ENCODE measurements at regions not wholly inside any gene's neighbourhood (a gene's known extent, or its start where the extent isn't known, plus 50 kb on each side); places are given as distances from the start of the nearest gene placed in this dataset.

GRCh38 chr2:236674238-236674637 is 104.6 kb downstream of the ACKR3 start:
- DNase-seq, result no peak

DNA sequence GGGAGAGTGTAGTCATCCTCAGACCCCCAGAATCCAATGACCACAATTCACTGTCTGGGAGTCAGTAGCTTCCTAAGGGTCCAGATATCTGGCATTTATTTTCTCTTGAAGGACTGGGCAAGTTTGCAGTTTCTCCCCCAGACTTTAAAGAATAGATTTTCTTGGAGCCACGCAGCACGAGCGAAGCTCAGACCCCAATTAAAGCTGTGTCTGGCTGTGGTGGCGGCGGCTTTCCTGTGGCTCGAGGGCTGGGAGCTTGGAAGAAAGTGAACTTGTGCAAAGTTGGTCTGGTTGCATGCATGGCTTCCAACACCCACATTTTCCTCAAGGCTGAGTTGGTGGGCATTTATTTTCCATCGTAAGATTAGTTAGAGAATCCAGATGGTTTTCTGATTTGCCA is 105.0 kb downstream of the ACKR3 start:
- no peak for DNase-seq

GRCh38 chr2:236675051-236675450 is 105.4 kb downstream of the ACKR3 start:
- DNase-seq, result no peak

DNA sequence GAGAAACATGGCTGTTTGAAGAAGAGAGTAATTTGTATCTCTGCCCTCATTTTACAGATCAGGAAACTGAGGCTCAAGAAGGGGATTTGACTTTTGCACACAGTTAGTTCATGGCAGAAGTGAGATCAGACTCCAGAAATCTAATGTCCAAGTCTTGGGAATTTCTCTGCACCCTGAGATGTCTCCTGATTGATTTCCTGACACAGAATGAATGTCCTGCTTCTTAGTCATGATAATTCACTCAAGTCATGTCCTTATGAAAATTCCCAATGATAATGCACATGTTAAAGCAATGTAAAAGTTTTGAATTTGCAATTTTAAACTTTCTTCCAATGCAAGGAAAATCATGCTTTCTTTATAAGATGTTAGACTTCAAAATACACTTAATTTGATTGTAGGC is 105.9 kb downstream of the ACKR3 start:
- no peak for DNase-seq

GRCh38 chr2:236676136-236676873 is 106.7 kb downstream of the ACKR3 start:
- DNase-seq, result no peak

GRCh38 chr2:236677368-236677767 is 107.7 kb downstream of the ACKR3 start:
- no peak for DNase-seq

DNA sequence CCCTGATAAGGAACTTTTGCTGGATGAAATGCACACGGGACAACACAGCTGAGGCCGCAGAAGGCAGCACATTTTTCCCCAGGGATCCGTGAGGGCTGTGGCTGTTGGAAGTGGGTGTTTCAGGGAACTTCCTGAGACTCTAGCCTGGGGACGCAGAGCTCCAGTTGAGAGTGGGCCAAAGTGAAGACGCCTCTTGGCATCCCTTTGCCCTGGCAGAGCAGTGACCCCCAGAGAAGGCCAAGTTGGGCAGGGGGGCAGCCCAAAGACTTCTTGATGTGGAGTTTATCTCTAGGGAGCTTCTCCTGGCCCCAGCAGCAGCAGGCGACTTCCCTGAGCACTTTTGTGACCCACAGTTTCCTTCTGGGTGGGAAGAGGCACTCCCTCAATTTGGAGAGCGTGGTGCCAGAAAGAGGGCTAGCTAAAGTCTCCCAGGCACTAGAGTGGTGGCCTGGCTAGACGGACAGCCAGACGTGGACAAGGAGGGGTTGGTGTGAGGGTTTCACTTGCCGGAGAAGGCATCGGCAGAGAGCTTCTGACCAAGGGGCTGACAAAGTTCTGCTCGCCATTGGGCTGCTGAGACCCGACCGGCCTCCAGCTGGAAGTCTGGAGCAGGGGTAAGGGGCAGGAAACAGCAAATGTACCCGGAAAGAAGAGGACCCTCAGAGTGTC is 108.8 kb downstream of the ACKR3 start:
- DNase-seq, result no peak

DNA sequence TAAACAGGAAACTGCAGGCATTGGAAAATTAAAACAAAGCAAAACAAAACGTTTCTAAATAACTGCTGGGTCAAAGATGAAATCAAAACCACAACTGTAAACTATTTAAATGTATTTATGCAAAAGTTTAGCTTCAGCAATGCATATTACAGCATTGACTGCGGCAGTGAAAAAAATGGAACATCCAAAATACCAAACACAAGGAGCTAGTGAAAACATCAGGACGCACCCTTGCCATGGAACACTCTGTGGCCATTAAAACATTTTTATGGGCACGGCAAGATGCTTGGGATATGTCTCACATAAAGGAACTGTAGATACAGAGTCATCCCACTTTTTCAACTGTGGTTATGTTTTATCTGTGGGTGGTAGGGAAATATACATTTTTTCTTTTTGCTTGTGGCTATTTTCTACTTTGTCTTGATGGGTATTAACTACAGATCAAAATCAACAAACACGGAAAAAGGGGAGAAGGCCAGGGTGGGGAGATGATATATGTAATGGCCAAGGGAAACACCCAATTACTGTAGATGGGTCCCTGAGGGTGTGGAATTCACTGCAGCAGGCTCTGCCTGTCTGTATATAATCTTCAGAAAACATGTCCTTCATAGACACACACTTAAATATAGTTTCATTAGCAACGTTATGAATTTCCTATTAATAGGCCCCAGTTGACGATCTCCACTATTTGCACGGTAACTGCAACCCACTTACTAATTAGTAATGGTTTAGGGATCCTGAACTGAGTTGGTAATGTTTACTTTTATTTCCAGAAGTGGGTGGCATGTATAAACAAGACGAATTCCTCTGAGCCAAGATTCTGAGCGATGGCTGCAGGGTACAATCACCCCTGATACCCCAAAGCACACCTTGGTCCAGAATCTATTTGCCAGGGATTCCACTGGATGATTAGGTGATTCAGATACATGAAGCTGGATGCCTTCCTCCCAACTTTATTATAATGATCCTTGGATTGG is 110.5 kb downstream of the ACKR3 start:
- DNase-seq, result no peak

- no peak for DNase-seq
Observed at GRCh38 chr2:236682651-236683422, 113.2 kb downstream of the ACKR3 start.

DNA sequence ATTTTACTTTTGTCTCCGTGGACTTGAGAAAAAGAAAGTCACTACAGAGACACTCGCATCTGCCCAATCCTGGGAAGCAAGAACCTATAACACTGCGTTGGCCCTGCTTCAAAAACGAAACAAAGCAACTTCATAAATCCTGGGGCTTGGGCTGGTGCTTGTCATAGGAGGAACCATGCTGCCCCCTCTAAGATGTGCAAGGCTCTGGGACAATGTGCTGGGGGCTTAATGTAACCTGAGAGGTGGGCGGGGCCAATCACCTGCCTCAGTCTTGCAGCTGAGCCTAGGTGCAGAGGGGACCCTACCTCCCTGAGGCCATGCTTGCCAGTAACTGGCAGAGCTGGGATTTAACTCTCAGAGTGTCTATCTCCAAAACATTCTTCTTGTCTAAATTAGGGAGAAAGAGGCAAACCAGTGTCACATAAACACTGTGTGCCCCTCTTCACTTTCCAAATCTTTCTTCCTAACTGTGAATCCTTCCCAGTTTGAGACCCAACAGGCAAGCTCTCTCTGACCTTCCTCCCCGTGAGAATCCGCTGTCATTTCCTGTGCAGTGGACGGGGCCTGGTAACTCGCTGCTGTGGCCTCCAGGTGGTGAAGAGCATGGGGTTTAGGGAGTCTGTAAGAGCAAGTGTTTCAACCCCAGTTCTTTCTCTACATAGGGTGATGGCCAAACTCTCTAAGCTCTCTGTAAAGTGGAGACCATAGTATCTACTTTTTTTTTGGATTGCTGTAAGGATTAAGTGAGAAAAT is 115.1 kb downstream of the ACKR3 start:
- DNase-seq, result no peak

GRCh38 chr2:236685361-236685760 is 115.7 kb downstream of the ACKR3 start:
- no peak for DNase-seq

GRCh38 chr2:236685979-236686520 is 116.4 kb downstream of the ACKR3 start:
- DNase-seq, result no peak

- no peak for DNase-seq
Observed at GRCh38 chr2:236686561-236686960, 116.9 kb downstream of the ACKR3 start.

GRCh38 chr2:236687296-236687965 is 117.8 kb downstream of the ACKR3 start:
- no peak for DNase-seq

- no peak for DNase-seq
Observed at GRCh38 chr2:236688157-236688556, 118.5 kb downstream of the ACKR3 start.

- DNase-seq, result no peak
Observed at GRCh38 chr2:236688563-236689392, 119.2 kb downstream of the ACKR3 start.

- DNase-seq, result no peak
Observed at GRCh38 chr2:236689393-236689700, 119.7 kb downstream of the ACKR3 start.

GRCh38 chr2:236689981-236690380 is 120.4 kb downstream of the ACKR3 start:
- DNase-seq, result no peak

DNA sequence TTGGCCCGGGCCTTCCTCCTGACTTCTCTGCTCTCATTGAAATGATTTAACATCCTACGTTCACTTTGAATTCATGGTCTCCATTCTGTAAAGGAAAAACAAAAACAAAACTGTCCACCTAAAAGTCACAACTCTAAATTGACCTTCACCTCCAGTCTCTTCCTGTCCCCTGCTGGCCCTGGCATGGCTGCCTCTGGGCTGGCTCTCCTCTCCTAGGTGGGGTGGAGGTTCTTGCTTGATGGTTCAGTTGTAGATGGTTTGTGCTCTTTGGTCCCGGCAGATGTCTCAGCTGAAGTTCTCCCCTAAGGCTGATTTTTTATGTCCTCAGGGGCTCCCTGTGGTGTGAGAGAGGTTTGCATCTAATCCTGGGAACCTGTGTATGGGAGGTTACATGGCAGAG is 121.1 kb downstream of the ACKR3 start:
- no peak for DNase-seq

DNA sequence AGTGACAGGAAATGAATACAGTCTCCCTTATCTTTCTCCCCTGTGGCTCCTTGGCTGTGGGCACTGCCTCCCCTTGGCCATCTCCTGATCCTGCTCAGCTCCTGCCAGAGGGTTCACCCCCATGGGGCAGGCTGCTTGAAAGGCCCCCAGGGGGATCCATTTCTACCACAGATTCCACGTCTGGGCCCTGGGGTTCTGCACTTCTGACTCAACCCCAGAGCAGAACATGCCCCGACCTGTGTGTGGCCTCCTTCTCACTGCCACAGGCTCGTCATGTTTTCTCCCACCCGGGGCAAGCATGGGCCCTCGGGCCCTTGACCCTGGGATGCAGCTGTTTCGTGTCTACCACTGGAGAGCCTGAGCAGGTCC is 122.2 kb downstream of the ACKR3 start:
- DNase-seq, result no peak

Data from stimulated activated naive CD4-positive, alpha-beta T cell treated with Interleukin-2 at 50 U/mL for 16 hours (primary cell).